ENCODE measurements at regions not wholly inside any gene's neighbourhood (a gene's known extent, or its start where the extent isn't known, plus 50 kb on each side); places are given as distances from the start of the nearest gene placed in this dataset.
A peak's percentile ranks its signal among the peaks of the same experiment; 100 is the strongest.

DNA sequence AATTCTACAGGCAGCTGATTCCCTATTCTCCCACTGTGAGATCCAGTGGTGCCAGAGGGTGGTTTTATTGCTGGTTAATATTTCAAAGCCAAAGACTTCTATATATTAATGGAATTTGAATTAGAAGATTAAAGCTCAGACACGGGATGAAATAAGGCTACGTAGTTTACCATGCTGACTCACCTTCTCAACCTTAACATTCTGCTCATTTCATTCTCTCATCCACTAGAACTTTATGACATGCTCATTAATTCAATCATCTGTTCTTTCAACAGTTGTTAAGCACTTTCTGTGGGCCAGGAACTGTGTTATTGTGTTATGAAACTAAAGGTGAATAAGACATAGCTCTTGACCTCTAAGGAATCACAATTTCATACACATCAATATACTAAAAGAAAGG, 456.9 kb upstream of the MAP3K7 start:
- no peak for DNase-seq (ENCODE audit: low spot score)

DNA sequence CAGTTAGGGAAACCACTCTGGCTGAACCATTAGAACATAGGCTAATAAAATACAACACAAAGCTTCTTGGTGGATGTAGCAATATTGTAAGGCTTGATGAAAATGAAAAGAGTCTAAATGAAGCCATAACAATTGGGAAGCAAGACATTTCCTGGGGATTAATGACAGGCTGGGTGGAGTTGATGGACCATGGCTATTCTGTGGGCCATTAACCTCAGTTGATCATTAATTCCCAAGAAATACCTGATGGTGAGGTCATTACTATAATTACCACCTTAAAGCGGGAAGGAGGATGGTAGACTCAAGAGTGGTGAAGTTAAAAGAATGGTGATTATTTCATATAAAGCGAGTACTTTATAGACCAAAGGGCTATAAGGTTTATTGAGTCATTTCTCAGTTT, 455.8 kb upstream of the MAP3K7 start:
- DNase-seq (ENCODE audit: low spot score): no peak

DNA sequence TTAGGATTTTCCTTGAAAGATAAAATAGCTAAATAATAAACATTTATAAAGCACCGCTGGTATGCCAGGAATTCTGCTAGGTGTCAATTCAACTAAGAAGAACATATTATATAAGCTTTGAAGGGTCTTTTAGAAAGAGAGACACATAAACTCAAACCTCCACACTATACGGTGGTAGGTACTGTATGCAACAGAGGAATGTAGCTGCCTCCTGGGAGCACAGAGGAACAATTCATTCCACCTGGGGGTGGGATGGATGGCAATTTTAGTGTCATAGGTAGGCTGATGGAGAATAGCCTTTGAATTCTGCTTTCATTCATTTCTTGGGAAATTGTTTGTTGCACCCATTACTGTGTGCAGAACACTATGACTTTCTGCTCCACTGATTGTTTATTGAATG, 447.1 kb upstream of the MAP3K7 start:
- DNase-seq (ENCODE audit: low spot score): no peak

DNA sequence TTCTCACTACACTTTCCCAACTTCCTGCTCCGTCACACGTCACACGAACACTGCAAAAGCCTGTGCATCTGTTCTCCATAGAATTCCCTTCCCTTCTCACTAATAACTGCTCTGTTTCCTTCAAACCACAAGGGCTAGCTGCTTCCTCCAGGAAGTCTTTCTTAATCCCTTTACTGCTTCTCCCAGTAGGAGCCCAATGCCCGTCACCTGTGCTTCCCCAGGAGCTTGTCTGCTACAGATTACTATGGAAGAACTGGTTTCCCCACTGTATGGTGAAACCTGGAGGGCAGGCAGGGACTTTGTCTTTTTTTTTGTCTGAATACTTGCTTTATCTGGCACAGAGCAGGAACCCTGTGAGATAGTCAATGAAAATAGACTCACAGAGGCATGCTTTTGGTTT, 444.7 kb upstream of the MAP3K7 start:
- no peak for DNase-seq (ENCODE audit: low spot score)

DNA sequence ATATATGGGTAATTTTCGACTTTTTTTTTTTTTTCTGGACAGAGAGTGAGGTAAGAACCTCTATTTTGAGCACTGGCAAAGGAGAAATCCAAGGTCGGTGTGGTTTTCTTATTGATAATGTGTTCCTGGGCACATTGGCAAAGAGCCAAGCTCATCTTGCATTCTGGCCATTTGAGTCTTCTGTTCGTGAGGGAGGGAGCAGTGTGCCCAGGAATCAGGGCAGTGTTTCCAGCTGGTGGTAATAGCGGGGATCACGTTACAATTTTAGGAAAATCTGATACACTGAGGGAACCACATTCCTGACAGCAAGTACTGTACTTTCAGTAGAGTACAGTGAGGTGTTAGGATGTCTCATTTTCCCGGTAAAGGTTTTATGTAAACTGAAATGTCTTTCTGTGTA, 442.3 kb upstream of the MAP3K7 start:
- DNase-seq (ENCODE audit: low spot score): no peak

DNA sequence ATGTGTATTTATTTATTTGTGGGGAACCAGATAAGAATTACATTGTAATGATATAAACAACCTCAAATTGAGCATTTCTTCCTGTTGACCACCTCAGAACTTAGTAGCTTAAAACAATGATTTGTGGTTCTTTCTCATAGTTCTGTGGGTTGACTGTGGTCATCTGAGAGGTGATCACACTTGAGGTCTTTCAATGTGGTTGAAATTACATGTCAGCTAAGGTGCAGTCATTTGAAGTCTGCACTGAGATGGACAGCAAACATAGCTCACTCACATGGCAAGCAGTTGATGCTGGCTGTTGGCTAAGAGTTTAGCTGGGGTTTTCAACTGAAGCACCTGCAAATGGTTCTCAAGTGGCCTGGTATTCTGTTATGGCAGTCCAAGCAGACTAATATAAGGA, 436.7 kb upstream of the MAP3K7 start:
- no peak for DNase-seq (ENCODE audit: low spot score)

DNA sequence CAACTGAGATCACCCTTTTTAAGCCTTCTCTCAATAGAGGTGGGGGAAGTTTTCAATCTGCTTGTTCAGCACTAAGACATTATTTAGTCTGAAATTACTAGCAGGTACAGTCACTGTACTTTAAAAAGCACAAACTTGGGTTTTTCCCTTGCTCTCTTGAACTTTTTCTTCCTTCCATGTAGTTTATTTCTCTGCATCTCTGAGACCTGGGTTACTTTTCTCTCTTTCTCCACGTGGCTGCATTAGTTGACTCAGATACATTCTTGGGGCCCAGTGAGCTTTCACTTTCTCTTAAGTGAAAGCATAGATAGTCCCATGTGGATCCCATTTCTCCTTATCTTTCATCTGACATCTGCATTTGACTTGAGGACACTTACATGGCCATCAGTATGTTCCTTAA, 433.9 kb upstream of the MAP3K7 start:
- no peak for DNase-seq (ENCODE audit: low spot score)

DNA sequence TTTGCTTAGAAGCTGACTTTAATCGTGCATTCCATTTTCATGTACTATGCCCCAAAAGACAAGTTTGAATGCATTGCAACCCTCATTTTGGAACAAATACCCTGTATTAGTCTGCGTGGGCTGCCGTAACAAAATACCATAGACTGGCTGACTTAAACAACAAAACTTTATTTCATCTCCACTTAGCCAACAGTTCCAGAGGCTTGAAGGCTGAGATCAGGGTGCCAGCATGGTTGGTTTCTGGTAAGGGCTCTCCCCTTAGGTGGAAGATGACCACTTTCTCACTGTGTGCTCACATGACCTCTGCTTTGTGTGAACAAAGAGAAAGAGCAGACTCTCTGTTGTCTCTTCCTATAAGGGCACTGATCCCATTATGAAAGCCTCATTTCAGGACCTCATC, 431.7 kb upstream of the MAP3K7 start:
- no peak for DNase-seq (ENCODE audit: low spot score)

DNA sequence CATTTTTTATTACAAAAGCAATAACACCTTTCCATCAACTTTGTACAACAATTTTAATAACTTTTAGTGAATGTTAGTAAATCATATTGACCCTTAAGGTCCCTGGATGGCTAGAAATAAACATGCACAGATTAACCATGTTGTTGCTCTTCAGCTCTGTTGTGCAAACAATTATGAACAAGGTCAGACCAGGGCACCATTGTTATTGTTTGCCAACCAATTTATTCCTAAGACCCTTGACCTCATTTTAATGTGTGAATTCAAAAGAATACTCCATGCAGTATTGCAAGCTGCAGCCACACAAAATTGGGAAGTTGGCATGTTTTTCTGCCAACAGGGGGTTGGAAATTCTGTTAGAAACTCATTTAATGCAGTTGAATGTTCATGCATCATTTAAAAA, 426.6 kb upstream of the MAP3K7 start:
- no peak for DNase-seq (ENCODE audit: low spot score)

DNA sequence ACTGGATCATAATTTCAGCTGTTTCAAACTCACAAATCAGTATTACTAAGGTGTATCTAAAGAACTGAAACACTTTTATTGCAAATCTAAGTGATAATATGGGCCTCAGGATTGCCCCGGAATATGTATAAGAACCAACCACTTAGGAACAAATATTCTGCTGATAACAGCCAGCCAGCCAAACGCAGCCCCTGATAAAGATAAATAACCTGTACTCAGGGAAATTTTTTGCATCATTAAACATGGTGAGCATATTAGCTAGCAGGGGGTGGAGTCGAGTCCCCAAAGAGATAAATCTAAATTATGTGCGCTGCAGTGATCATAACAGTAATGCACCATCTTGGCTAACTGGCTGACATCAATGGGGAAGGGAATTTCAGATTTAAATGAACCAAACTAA, 410.2 kb upstream of the MAP3K7 start:
- no peak for DNase-seq (ENCODE audit: low spot score)

DNA sequence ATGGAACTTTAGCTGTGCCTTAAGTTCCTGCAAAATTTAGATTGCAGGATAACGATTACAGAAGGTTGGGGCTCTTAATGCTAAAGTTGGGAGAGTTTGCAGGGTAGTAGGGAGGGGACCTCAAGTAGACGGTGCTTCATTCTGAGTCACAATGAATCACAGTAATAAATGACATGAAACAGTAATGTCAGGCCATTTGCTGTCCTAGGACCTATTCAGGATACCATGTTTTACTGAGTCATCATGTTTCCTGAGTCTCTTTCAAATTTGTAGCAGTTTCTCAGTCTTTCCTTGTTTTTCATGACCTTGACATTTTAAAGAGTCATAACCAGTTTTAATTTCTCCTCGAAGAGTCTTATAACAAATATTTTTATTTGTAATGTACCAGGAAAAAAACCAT, 406.9 kb upstream of the MAP3K7 start:
- no peak for DNase-seq (ENCODE audit: low spot score)

DNA sequence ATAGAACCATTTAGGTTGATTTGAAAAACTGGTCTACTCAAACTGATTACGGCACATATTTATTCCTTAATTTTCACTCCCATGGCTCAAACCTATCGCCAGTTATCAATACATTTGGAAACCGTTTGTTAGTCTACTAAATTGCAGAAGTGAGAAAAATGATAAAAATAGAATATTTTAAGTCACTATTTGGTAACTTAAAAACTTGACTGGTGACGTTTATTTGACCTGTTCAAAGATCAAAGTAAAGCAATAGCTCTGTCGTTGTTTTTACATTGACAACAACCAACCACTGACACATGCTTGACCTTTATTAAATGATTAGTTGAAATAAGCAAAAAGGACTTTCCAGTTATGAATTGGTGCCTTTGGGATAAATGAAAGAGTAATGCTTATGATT, 402.9 kb upstream of the MAP3K7 start:
- DNase-seq (ENCODE audit: low spot score): no peak

DNA sequence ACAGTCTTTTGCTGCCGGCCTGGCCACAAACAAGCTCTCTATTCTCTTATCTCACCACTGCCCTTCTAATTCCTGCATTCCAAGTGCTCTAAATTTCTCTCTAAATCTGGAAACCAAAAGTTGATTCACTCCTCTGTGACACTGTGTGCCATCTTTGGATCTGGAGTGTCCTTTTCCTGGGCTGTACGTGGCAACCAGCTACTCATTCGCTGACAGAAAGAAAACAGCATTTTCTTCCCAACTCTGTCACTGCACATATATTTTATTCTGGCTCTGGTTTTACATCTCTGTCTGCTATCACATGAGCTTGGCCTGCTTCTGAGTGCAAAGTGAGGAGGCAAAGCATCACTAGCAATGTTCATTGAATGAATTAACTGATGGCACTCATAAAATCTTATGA, 397.2 kb upstream of the MAP3K7 start:
- no peak for DNase-seq (ENCODE audit: low spot score)

DNA sequence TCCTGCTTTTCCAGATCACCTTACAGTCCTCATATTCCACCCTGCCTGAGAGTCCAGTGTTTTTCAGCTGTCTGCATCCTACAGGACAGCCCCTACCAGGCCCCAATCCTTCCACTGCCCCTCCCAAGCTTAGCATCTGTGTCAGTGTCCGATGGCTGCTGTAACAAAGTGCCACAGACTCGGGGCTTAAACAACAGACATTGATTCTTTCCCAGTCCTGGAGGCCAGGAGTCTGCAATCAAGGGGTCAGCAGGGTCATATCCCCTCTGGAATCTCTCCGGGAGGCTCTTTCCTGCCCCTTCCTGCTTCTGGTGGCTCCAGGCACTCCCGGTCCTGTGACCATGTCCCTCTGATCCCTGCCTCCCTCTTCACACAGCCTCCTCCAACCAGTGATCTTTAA, 396.6 kb upstream of the MAP3K7 start:
- no peak for DNase-seq (ENCODE audit: low spot score)

DNA sequence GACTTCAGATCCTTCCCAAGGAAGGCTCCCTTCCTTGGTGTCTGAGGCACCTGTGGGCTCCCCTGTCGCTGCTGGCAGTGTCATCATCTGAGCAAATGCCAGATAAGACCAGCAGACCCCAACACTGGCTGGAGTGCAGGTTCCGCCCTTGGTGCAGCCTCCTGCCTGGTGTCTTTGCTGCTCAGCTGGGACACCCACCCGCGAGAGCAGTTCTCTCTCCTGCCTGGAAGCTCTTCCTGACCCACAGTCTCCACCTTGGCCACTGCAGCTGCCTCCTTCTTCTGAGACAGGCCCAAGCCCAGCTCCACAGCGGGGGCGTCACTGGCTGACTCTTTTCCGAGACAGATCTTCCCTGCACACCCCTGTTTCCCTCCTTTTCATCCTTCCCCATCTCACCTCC, 395.7 kb upstream of the MAP3K7 start:
- DNase-seq (ENCODE audit: low spot score): no peak

DNA sequence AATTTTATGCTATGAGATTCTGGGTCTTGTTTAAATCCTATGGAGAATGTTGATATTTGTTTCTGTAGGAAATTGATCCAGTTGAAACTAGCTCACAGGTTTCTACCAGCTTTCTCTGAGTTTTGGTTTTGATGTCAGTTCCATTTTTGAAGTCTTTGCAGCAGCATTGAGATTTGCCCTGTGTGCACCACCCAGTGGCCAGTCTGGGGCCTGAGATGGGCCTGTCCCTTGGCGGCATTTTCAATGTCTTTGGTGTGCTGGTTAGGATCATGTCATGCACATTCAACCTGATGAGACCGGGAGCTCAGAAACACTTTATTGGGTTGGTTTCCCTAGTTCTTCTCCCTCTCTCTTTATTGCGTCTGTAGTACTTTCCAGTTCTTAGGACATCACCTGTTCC, 395.2 kb upstream of the MAP3K7 start:
- peak; percentile 11 for DNase-seq (ENCODE audit: low spot score)

DNA sequence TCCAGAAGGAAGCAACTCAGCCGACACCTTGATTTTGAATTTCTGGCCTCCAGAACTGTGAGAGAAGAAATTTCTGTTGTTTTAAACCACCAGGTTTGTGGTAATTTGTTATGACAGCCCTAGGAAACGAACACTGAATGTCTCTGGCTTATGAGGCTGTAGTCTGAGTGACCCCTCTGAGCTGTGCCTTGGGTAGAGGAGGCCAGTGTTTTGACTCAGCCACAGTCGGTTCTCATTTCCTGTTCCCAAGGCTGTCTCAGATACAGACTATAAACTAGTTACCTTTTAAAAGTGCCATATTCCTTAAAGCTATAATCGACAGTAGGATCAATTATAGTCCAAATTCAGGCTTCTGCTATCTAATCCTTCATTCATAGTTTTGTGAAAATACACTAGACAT, 391.2 kb upstream of the MAP3K7 start:
- no peak for DNase-seq (ENCODE audit: low spot score)

DNA sequence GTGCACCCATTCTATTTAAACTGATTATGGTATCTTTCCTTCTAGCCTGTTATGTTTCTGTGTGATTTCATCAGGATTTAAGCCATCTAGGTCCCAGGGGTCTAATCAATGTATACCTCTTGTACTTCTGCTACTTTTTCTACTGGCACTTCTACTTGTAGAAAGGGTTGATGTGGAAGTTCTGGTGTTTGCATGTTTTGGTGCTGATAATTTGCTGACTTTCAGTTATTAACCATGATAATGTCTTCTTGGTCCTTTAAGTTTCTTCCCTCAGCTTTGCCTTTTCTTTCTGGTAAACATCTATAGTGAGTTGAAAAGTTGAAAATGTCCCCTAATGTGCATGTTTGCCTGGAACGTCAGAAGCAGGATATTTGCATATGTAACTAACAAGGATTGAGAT, 390.6 kb upstream of the MAP3K7 start:
- no peak for DNase-seq (ENCODE audit: low spot score)

DNA sequence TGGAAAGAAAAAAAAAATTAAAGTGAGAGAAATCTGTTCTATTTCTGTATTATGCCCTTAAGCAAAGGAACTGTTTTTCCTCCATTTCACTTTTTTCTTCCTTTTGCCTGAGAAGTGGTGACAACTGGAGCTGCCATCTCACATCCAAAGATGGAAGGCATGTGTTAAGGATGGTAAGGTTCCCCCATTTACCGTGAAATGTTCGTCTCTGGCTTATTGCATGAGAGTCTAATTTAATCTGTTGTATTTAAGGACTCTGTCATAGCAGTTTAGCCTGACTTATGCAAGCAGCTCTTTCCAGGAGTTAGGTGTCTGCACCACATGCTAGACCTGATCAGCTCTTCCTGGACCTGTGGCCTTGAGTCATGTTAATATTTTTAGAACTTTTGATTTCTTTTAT, 389.5 kb upstream of the MAP3K7 start:
- no peak for DNase-seq (ENCODE audit: low spot score)

DNA sequence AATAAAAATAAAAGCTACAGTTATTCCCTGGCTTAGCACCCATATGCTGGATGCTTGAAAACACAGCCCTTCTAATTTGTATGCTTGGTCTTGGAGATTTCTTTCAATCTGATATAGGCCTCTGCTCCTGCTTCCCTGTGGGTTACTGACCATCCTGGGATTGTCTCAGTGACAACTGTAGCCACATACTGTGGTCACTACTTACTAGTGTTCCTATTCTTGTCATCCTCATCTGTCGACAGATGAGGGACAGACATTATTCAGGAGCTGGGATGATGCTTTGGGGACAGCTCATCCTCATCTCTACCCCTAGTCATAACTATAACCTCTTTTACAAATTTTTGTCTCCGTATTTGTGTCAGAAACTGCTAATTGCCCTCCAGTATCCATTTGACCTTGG, 388.9 kb upstream of the MAP3K7 start:
- no peak for DNase-seq (ENCODE audit: low spot score)

DNA sequence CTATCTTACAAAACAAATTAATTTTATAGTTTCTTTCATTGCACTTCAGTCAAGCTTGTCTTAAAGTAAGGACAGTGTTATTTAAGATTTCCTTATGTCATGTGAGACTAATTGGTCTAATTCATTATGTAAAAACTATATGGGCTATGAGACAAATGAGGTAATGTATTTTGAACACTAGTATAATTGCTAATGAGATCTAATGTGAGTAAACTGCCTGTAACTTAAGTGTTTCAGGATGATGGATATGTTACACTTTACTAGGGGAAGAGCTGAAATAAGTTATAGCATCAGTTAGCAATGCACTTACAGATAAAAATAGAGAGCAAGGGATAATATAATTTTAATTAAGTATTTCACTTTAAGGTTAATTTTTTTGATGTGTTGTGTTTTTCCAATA, 386.3 kb upstream of the MAP3K7 start:
- no peak for DNase-seq (ENCODE audit: low spot score)

DNA sequence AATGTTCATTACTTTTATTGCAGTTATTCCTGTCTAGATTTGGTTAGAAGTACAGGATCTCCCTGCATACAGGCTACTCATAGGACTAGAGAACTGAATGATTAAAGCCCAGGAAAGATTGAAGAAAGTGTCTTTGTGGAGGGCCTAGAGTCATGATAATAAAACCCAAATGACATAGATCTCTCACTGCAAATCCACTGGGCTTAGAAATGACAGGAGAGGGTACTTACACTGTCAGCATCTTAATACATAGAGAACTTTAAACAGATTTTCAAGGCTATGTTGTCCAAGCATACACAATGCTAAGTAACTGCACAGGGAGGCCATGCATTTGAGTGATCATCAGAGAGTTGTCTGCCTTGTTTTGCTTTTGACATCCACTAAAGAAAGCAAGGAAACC, 383.8 kb upstream of the MAP3K7 start:
- no peak for DNase-seq (ENCODE audit: low spot score)

DNA sequence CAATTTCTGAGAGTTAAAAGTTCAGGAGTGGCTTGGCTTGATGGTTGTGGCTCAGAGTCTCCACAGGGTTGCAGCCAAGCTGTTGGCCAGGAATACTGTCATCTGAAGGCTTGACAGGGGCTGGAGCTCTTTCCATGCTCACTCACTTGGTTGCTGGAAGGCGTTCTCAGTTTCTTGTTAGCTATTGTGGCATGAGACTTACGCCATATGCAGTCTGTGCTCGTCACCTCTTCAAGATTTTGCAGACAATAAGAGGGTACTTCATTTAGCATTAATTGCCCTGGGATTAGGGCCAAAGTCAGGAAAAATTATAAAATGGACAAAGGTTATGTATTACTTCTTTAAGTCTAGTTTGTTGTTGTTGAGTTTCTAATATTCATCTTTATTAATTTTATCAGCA, 380.6 kb upstream of the MAP3K7 start:
- DNase-seq (ENCODE audit: low spot score): no peak

DNA sequence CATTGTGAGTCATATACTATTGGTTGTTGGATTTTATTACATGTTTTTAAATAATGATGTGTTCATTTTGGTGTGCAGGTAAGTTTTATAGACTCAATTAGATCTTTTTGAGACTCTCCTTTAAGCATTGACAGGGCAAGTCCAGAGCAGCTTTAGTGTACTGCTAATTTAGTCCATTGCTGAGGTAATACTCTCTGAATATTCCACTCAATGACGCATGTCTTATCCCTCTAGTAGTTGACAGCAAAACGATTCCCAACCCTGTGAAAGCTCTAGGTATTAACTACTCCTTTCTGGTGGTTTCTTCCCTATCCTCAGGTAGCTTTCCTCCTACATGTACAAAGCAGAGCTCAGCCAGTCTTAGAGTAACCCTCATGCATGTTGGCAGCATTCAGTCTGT, 373.5 kb upstream of the MAP3K7 start:
- no peak for DNase-seq (ENCODE audit: low spot score)

DNA sequence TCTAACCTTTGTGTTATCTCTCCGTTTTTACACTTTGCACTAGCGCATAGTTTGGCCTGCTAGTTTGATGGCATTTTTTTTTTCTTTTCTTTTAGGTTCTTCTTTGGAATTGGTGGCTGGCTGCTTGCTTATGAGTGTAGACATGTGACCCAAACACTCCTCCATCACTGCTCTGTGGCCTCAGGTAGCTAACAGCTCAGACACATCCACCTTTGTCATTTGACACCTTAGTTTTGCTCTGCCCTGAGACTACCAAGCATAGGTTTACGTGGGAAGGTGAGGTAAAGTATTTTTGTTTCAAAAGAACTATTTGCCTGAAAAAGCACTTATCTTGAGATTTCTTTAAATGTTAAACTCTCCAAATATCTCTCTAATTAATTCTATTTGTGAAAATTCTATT, 368.4 kb upstream of the MAP3K7 start:
- no peak for DNase-seq (ENCODE audit: low spot score)
